Eye (tissue), 1 donor: ENCODE measurements at regions not wholly inside any gene's neighbourhood (a gene's known extent, or its start where the extent isn't known, plus 50 kb on each side); places are given as distances from the start of the nearest gene placed in this dataset.

ENCODE experiments used
- DNase-seq: peaks from one replicate; pipeline ENCODE4 v3.0.0-alpha.2; 2015

- no peak for DNase-seq
Observed at GRCh38 chr2:21451403-21451802, 327.6 kb downstream of the TDRD15 start.

- DNase-seq, result no peak
Observed at GRCh38 chr2:21452263-21452662, 328.5 kb downstream of the TDRD15 start.

- DNase-seq, result no peak
Observed at GRCh38 chr2:21452678-21453077, 328.9 kb downstream of the TDRD15 start.

- no peak for DNase-seq
Observed at GRCh38 chr2:21453723-21454450, 330.1 kb downstream of the TDRD15 start.

- DNase-seq, result no peak
Observed at GRCh38 chr2:21454839-21455238, 331.1 kb downstream of the TDRD15 start.

- no peak for DNase-seq
Observed at GRCh38 chr2:21461754-21462240, 338.0 kb downstream of the TDRD15 start.

GRCh38 chr2:21466341-21466927, 342.7 kb downstream of the TDRD15 start:
- DNase-seq, result no peak

GRCh38 chr2:21467280-21467818, 343.6 kb downstream of the TDRD15 start:
- DNase-seq, result no peak

- DNase-seq, result no peak
Observed at GRCh38 chr2:21467910-21468309, 344.1 kb downstream of the TDRD15 start.

- no peak for DNase-seq
Observed at GRCh38 chr2:21468624-21469023, 344.9 kb downstream of the TDRD15 start.

- no peak for DNase-seq
Observed at GRCh38 chr2:21469158-21469557, 345.4 kb downstream of the TDRD15 start.

GRCh38 chr2:21469564-21469963, 345.8 kb downstream of the TDRD15 start:
- no peak for DNase-seq

- DNase-seq, result no peak
Observed at GRCh38 chr2:21480162-21480561, 356.4 kb downstream of the TDRD15 start.

GRCh38 chr2:21484643-21485042, 360.9 kb downstream of the TDRD15 start:
- no peak for DNase-seq

GRCh38 chr2:21486445-21486844, 362.7 kb downstream of the TDRD15 start:
- no peak for DNase-seq

- DNase-seq, result no peak
Observed at GRCh38 chr2:21489080-21489479, 365.3 kb downstream of the TDRD15 start.

- no peak for DNase-seq
Observed at GRCh38 chr2:21498016-21498415, 374.2 kb downstream of the TDRD15 start.

GRCh38 chr2:21500401-21500945, 376.7 kb downstream of the TDRD15 start:
- DNase-seq, result no peak

GRCh38 chr2:21501376-21502027, 377.7 kb downstream of the TDRD15 start:
- DNase-seq, result peak; percentile 14

- no peak for DNase-seq
Observed at GRCh38 chr2:21515903-21516302, 392.1 kb downstream of the TDRD15 start.

- DNase-seq, result no peak
Observed at GRCh38 chr2:21519412-21519811, 395.6 kb downstream of the TDRD15 start.

- no peak for DNase-seq
Observed at GRCh38 chr2:21519821-21520220, 396.1 kb downstream of the TDRD15 start.

GRCh38 chr2:21535826-21536225, 412.1 kb downstream of the TDRD15 start:
- DNase-seq, result no peak

GRCh38 chr2:21539685-21540084, 415.9 kb downstream of the TDRD15 start:
- DNase-seq, result no peak
